OCI-LY3 (cell line): ENCODE measurements at regions not wholly inside any gene's neighbourhood (a gene's known extent, or its start where the extent isn't known, plus 50 kb on each side); places are given as distances from the start of the nearest gene placed in this dataset.

ENCODE experiments used
- H2AFZ ChIP-seq: fragments of 200-600, 300-600 bp; shearing (Covaris generic); 2 replicates; pipeline ENCODE4 v1.6.0; 2014; ENCODE audit warnings: antibody characterized with exemption, low read depth, low read length
- H3K27ac ChIP-seq: fragments of 200-600, 300-600 bp; sonication (generic); 2 replicates; pipeline ENCODE4 v1.5.1; 2014; ENCODE audit warnings: mild to moderate bottlenecking, low read length, moderate library complexity, mixed read lengths
- H3K27me3 ChIP-seq: fragments of 200-600, 300-600 bp; sonication (generic); 2 replicates; pipeline ENCODE4 v1.6.1; 2014; ENCODE audit warnings: low read depth, low read length, mixed read lengths
- H3K36me3 ChIP-seq: fragments of 200-600, 300-600 bp; sonication (generic); replicated peaks from 2 replicates; pipeline ENCODE3; 2014; ENCODE audit warnings: low read depth, low read length, mixed read lengths
- H3K4me1 ChIP-seq: fragments of 300-600, 200-600 bp; sonication (generic); 2 replicates; pipeline ENCODE4 v1.6.1; 2014; ENCODE audit warnings: low read length, mixed read lengths
- H3K4me2 ChIP-seq: fragments of 200-600, 300-600 bp; sonication (generic); 2 replicates; pipeline ENCODE4 v1.6.1; 2014; ENCODE audit warnings: low read length, mixed read lengths
- H3K4me3 ChIP-seq: fragments of 300-600, 200-600 bp; sonication (generic); 2 replicates; pipeline ENCODE4 v1.5.1; 2014; ENCODE audit warnings: antibody characterized with exemption, mild to moderate bottlenecking, low read length, moderate library complexity
- H3K79me2 ChIP-seq: fragments of 300-600, 200-600 bp; shearing (Covaris generic); 2 replicates; pipeline ENCODE4 v1.6.1; 2014; ENCODE audit warnings: mild to moderate bottlenecking, low read length, mixed read lengths
- H3K9ac ChIP-seq: fragments of 300-600, 200-600 bp; shearing (Covaris generic); 2 replicates; pipeline ENCODE4 v1.6.0; 2014; ENCODE audit warnings: mild to moderate bottlenecking, low read length, moderate library complexity
- H3K9me3 ChIP-seq: fragments of 200-600, 300-600 bp; shearing (Covaris generic); 2 replicates; pipeline ENCODE4 v1.6.1; 2014; ENCODE audit warnings: low read length, mixed read lengths; ENCODE audit not compliant: insufficient read depth
- H4K20me1 ChIP-seq: fragments of 200-600, 300-600 bp; sonication (generic); 2 replicates; pipeline ENCODE4 v1.6.1; 2016; ENCODE audit warnings: low read length, mixed read lengths; ENCODE audit not compliant: insufficient read depth
- EZH2phosphoT487 ChIP-seq: fragments of 200-600 bp; shearing (Covaris generic); IDR thresholded peaks from 2 replicates; pipeline ENCODE4 v1.6.1; 2018; ENCODE audit warnings: antibody characterized with exemption, mixed run types, low read depth
- TF ChIP-seq, protein P1 (sequence below): fragments of 200-600, 300-600 bp; sonication (generic); IDR thresholded peaks from 2 replicates; pipeline ENCODE4 v1.5.1; 2014; ENCODE audit warnings: antibody characterized with exemption, low read length, low read depth

DNA sequence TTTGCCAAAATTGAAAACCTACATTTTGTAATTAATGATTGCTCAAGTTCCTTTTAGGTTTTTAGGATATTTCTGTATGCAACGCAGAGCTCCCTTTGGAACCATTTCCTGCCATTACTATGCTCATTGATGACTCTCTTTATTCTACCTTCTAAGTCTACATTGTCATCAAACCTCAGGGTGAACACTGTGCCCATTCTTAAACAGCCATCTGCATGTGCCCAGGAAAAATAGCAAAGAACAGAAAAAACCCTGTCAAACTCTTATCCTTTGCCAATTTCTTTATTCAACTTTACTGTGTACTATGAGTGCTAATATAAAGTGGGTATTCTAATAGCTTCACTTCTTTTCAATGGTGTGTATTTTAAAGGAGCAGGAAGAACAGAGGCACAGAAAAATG lies 1455.9 kb downstream of the ADGRL3 start:
- Histone ChIP-seq H3K4me1 (no peaks in the 10 kb centered on the region), H3K4me2 (no peak overlapping the region), H3K4me3 (no peak overlapping the region), H3K9me3 (no peaks in the 10 kb centered on the region), H3K9ac (no peak overlapping the region), H3K27me3 (no peaks in the 10 kb centered on the region), H2AFZ (no peak overlapping the region), H3K36me3 (no peaks in the 10 kb centered on the region), H3K27ac (no peak overlapping the region), H4K20me1 (no peaks in the 10 kb centered on the region), H3K79me2 (no peaks in the 10 kb centered on the region)
- TF ChIP-seq, protein P1, sequence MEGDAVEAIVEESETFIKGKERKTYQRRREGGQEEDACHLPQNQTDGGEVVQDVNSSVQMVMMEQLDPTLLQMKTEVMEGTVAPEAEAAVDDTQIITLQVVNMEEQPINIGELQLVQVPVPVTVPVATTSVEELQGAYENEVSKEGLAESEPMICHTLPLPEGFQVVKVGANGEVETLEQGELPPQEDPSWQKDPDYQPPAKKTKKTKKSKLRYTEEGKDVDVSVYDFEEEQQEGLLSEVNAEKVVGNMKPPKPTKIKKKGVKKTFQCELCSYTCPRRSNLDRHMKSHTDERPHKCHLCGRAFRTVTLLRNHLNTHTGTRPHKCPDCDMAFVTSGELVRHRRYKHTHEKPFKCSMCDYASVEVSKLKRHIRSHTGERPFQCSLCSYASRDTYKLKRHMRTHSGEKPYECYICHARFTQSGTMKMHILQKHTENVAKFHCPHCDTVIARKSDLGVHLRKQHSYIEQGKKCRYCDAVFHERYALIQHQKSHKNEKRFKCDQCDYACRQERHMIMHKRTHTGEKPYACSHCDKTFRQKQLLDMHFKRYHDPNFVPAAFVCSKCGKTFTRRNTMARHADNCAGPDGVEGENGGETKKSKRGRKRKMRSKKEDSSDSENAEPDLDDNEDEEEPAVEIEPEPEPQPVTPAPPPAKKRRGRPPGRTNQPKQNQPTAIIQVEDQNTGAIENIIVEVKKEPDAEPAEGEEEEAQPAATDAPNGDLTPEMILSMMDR, result no peak
- TF ChIP-seq EZH2phosphoT487, result no peak

DNA sequence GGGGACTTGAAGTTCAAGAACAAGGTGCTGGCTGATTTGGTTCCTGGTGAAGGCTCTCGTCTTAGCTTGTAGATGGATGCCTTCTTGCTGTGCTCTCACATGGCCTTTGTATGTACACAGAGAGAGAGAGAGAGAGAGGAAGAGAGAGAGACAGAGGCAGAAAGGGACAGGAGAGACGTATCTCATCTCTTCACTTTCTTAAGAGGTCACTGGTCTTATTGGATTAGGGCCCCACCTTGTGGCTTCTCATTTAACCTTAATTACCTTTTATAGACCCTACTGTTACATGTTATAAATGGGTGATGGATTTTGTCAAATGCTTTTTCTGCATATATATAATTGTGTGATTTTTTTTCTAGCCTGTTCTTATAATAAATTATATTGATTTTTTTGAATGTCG lies 1444.2 kb downstream of the ADGRL3 start:
- no peak for TF ChIP-seq EZH2phosphoT487
- TF ChIP-seq, protein P1, result peak; percentile 69
- H3K27me3 ChIP-seq, result no peaks in the 10 kb centered on the region
- H3K9me3 ChIP-seq, result no peaks in the 10 kb centered on the region
- H3K36me3 ChIP-seq, result no peaks in the 10 kb centered on the region
- H3K4me2 ChIP-seq, result peak overlapping the region; percentile 47
- H3K4me3 ChIP-seq, result no peak overlapping the region
- H3K27ac ChIP-seq, result no peak overlapping the region
- peaks cover 4% of the 10 kb centered on the region for H3K4me1 ChIP-seq
- H3K9ac ChIP-seq, result no peak overlapping the region
- H2AFZ ChIP-seq, result peak overlapping the region; percentile 51; the same call in 1 of the 2 replicates
- H4K20me1 ChIP-seq, result no peaks in the 10 kb centered on the region
- no peaks in the 10 kb centered on the region for H3K79me2 ChIP-seq

DNA sequence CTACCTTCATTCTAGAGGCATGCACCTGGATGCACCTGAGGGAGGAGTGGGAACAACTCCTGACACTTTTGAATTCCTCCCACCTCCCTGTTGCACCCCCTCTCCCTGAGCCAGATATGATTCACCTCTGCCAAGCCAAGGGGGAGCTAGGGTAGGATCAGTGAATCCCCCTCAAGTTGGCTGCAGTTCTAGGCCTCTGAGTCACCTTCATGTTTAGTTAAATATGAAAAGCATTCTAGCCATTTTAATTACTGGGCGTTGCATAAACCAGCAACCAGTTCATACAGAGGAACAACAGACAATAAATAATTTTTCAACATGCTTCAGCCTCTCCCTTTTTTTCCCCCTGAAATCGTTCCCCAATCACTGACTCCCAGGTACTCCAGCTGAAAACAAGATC lies 1440.2 kb downstream of the ADGRL3 start:
- Histone ChIP-seq H4K20me1 (no peaks in the 10 kb centered on the region), H3K27ac (no peak overlapping the region), H3K27me3 (no peaks in the 10 kb centered on the region), H3K9me3 (no peaks in the 10 kb centered on the region), H3K4me1 (no peaks in the 10 kb centered on the region; the same call in 1 of the 2 replicates), H3K79me2 (no peaks in the 10 kb centered on the region), H2AFZ (no peak overlapping the region), H3K36me3 (no peaks in the 10 kb centered on the region), H3K4me3 (no peak overlapping the region), H3K9ac (no peak overlapping the region), H3K4me2 (no peak overlapping the region)
- TF ChIP-seq, protein P1, result no peak
- no peak for TF ChIP-seq EZH2phosphoT487

DNA sequence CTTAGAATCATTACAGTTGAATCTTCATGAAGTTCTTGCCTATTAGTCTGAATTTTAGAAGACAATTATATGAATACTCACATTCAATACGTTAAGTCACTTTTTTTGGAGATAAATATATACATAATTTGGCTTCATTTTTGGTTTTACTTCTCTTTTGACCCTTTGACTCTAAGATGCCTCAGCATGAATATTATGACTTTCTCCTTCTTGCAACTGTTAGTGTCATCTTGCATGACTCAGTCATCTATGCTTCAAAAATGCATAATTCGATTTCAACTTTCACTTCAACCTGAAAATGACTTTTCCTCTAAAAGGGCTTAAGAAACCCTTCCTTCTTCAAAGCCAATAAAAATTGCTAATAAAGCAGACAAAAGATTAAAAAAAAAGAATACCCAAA lies 1427.5 kb downstream of the ADGRL3 start:
- peaks cover 11% of the 10 kb centered on the region; the same call in 1 of the 2 replicates for H3K4me1 ChIP-seq
- H2AFZ ChIP-seq, result no peak overlapping the region
- H3K79me2 ChIP-seq, result no peaks in the 10 kb centered on the region

More for the DNA sequence above, 1427.5 kb downstream of the ADGRL3 start:
- no peak for TF ChIP-seq EZH2phosphoT487
- TF ChIP-seq, protein P1, result no peak
- H3K4me2 ChIP-seq, result peak overlapping the region; percentile 4; the same call in 1 of the 2 replicates
- no peaks in the 10 kb centered on the region for H4K20me1 ChIP-seq
- no peaks in the 10 kb centered on the region; the same call in 1 of the 2 replicates for H3K9me3 ChIP-seq
- H3K36me3 ChIP-seq, result no peaks in the 10 kb centered on the region
- no peaks in the 10 kb centered on the region for H3K27me3 ChIP-seq
- H3K9ac ChIP-seq, result no peak overlapping the region
- H3K27ac ChIP-seq, result no peak overlapping the region
- no peak overlapping the region for H3K4me3 ChIP-seq
